ENCODE measurements at regions not wholly inside any gene's neighbourhood (a gene's known extent, or its start where the extent isn't known, plus 50 kb on each side); places are given as distances from the start of the nearest gene placed in this dataset.

DNA sequence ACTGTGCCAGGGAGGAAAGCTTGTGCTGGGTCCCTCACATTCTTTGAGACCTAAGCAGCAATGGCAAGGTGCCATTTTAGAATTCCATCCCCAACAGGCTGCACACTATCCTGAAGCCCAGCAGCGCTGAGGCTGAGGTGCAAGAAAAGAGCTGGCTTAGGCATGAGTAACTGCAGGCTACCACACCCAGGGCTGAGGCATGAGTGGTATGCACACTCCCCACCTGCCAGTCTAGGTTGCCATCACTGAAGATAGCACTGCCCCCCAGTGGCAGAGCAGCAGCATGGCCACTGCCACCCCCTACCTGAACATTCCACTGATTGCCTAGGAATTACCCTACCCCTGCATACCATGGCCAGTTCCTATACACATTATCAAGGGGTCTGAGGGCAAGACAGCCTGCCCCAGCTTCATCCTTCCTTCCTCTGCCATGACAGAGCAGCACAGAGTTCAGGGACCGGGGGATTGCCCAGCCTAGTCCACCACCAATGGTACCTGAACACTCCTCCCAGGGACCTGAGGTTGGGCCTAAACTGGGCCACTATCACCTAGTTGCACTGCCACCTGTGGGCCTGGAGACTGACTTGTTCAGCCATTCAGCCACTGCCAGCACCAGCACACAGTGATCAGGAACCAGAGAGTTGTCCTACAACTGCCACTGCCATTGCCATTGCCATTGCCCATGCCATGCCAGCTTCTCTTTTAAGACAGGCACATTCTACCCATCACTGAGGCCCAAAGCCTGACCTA, 129.8 kb downstream of the SATB1 start:
- TF ChIP-seq CTCF (IDR thresholded peaks at IDR 0.05; ENCODE audit: low read depth, low read length) = no peak
- no peak overlapping the region for H3K4me3 ChIP-seq (ENCODE audit: low read depth, low read length)

- no peak for TF ChIP-seq CTCF (IDR thresholded peaks at IDR 0.05; ENCODE audit: low read depth, low read length)
These were observed 135.0 kb downstream of the SATB1 start for GRCh38 chr3:18290157-18290556.

DNA sequence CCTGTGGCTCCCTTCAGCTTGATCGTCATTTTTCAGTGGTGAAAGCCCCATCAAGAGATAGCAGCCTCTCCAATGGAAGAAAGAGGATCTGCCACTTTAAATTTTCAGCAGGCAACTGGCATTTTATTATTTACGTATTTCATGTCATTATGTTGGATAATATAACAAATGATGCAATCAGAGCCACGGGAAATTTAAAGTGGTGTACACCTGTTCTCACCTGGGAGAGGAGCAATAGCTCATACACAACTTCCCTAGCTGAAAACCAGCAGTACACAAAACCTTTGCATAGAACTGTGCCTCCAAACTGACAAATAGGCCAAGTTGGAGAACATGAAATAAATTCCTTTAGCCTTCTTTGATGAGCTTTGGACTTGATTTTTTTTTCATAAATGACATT, 136.9 kb downstream of the SATB1 start:
- no peak overlapping the region for H3K4me3 ChIP-seq (ENCODE audit: low read depth, low read length)
- no peak for TF ChIP-seq CTCF (IDR thresholded peaks at IDR 0.05; ENCODE audit: low read depth, low read length)

More at GRCh38 chr3:18290157-18290556, 135.0 kb downstream of the SATB1 start:
- H3K4me3 ChIP-seq (ENCODE audit: low read depth, low read length) = no peak overlapping the region

DNA sequence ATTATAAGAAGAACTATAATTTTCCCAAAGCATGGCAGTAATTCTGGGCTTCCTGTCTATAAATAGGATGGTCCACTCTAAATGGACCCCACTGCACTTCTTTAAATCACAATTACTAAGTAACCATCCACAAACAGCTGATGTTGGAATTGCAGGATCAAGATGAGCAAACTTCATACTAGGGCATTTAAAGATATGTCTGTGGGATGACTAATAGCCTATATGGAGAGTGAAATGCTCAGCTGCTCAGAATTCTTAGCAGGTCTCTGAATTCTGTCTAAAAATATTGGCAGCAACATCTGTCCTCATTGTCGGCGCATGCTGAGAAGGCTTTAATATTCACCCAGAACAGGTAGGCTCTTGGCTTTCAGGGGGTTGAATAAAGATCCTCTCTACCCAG, 140.4 kb downstream of the SATB1 start:
- H3K4me3 ChIP-seq (ENCODE audit: low read depth, low read length) = no peak overlapping the region
- no peak for TF ChIP-seq CTCF (IDR thresholded peaks at IDR 0.05; ENCODE audit: low read depth, low read length)

- no peak for TF ChIP-seq CTCF (IDR thresholded peaks at IDR 0.05; ENCODE audit: low read depth, low read length)
- H3K4me3 ChIP-seq (ENCODE audit: low read depth, low read length) = no peak overlapping the region
These were observed 141.5 kb downstream of the SATB1 start for GRCh38 chr3:18283680-18284079.

GRCh38 chr3:18282507-18282906, 142.6 kb downstream of the SATB1 start:
- no peak for TF ChIP-seq CTCF (IDR thresholded peaks at IDR 0.05; ENCODE audit: low read depth, low read length)
- H3K4me3 ChIP-seq (ENCODE audit: low read depth, low read length) = no peak overlapping the region

DNA sequence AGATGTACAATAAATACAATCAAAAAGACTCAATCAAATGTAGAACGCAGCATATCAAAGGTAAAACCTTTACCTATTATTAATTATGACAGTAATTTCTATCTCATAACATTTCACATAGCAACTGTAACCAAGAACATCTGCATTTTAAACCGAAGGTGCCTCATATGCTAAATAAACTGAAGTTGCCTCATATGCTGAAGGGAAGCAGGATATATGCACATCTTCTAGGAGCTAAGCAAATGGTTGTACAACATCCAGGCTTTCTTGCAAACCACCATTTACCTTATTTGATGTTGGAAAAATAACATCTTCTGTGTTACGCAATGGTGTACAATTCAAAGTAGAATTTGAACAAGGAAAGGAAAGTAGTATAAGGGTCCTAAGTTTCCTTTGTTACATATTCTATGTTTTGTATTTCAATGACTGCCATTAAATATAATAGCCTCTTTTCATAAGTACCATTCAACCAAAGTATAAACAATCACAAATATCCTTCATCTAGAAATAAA, 145.9 kb downstream of the SATB1 start:
- no peak for TF ChIP-seq CTCF (IDR thresholded peaks at IDR 0.05; ENCODE audit: low read depth, low read length)
- H3K4me3 ChIP-seq (ENCODE audit: low read depth, low read length) = no peak overlapping the region

Measured in WI38 (cell line).